ENCODE measurements at regions not wholly inside any gene's neighbourhood (a gene's known extent, or its start where the extent isn't known, plus 50 kb on each side); places are given as distances from the start of the nearest gene placed in this dataset.

DNA sequence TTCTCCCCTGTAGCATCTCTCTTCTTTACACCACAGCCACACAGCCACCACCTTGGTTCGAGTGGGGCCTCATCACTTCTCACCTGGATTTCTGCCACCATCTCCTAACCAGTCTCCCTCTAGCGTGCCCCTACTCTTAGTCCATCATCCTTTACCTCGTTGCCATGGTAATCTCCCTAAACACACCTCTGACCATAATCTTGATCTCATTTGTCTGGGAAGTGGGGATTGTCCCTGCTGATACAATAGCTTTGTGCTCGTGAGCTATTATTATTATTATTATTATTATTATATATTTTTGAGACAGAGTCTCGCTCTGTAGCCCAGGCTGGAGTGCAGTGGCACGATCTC is 76.5 kb upstream of the HSPA9 start:
- Histone ChIP-seq H3K27me3 (peaks cover 100% of the 10 kb centered on the region), H3K27ac (no peak overlapping the region), H3K9me3 (no peaks in the 10 kb centered on the region), H3K36me3 (no peaks in the 10 kb centered on the region), H3K4me3 (ENCODE audit: low read depth in 1 of 2, low read length in 1 of 2) (no peak overlapping the region), H3K4me1 (ENCODE audit: control insufficient read depth in 1 of 2, insufficient read depth in 1 of 2, low read depth in 1 of 2, low read length in 1 of 2) (peaks cover 5% of the 10 kb centered on the region in 2 experiments)
- TF ChIP-seq, protein P1, sequence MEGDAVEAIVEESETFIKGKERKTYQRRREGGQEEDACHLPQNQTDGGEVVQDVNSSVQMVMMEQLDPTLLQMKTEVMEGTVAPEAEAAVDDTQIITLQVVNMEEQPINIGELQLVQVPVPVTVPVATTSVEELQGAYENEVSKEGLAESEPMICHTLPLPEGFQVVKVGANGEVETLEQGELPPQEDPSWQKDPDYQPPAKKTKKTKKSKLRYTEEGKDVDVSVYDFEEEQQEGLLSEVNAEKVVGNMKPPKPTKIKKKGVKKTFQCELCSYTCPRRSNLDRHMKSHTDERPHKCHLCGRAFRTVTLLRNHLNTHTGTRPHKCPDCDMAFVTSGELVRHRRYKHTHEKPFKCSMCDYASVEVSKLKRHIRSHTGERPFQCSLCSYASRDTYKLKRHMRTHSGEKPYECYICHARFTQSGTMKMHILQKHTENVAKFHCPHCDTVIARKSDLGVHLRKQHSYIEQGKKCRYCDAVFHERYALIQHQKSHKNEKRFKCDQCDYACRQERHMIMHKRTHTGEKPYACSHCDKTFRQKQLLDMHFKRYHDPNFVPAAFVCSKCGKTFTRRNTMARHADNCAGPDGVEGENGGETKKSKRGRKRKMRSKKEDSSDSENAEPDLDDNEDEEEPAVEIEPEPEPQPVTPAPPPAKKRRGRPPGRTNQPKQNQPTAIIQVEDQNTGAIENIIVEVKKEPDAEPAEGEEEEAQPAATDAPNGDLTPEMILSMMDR (IDR thresholded peaks at IDR 0.05): no peak

DNA sequence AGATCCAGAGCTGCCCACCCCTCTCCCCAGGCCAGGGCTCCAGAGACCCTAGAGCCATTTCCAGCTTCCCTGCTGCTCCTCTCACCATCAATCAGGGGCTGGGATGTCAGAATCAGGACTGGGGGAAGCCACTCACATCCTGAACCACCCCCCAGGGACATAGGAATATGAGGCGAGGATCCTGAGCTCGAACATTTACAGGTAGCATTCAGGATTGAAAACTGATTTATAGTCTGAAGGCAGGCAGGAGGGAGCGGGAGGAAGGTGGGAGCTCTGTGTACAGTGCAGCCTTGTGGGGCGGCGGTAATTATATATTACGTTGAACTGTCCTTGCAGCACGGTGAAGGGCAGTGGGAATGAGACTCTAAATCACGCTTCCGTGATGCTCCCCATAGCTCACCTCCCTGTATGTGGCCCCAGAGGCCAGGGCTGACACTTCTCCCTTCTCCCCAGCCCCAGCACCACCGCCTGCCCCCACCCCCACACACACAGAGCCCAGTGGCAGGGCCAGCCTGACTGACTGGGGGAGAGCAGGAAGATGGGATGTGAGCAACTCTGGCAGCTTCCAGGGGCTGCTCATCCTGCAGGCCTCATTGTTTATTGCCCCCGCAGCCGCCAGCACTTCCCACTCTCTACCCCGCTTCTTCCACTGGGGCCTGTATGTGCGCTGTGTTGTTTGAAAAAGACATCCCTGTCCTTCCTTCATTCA is 76.0 kb upstream of the HSPA9 start:
- Histone ChIP-seq H3K4me1 (ENCODE audit: control insufficient read depth in 1 of 2, insufficient read depth in 1 of 2, low read depth in 1 of 2, low read length in 1 of 2) (peaks cover 5% of the 10 kb centered on the region in 2 experiments), H3K36me3 (no peaks in the 10 kb centered on the region), H3K4me3 (ENCODE audit: low read depth in 1 of 2, low read length in 1 of 2) (no peak overlapping the region), H3K27me3 (peaks cover 100% of the 10 kb centered on the region), H3K27ac (no peak overlapping the region), H3K9me3 (no peaks in the 10 kb centered on the region)
- TF ChIP-seq, protein P1 (IDR thresholded peaks at IDR 0.05): no peak

- H3K9me3 ChIP-seq: no peaks in the 10 kb centered on the region
- peaks cover 5% of the 10 kb centered on the region in 2 experiments for H3K4me1 ChIP-seq (ENCODE audit: control insufficient read depth in 1 of 2, insufficient read depth in 1 of 2, low read depth in 1 of 2, low read length in 1 of 2)
- peaks cover 97% of the 10 kb centered on the region for H3K27me3 ChIP-seq
- H3K36me3 ChIP-seq: no peaks in the 10 kb centered on the region
- no peak overlapping the region for H3K4me3 ChIP-seq (ENCODE audit: low read depth in 1 of 2, low read length in 1 of 2)
- H3K27ac ChIP-seq: no peak overlapping the region
- TF ChIP-seq, protein P1 (IDR thresholded peaks at IDR 0.05): no peak
Observed at GRCh38 chr5:138650196-138650595, 75.0 kb upstream of the HSPA9 start.

GRCh38 chr5:138649775-138650174 is 74.6 kb upstream of the HSPA9 start:
- no peak overlapping the region for H3K27ac ChIP-seq
- H3K36me3 ChIP-seq: no peaks in the 10 kb centered on the region
- no peak overlapping the region for H3K4me3 ChIP-seq (ENCODE audit: low read depth in 1 of 2, low read length in 1 of 2)
- H3K4me1 ChIP-seq (ENCODE audit: control insufficient read depth in 1 of 2, insufficient read depth in 1 of 2, low read depth in 1 of 2, low read length in 1 of 2): peaks cover 5% of the 10 kb centered on the region in 2 experiments
- peaks cover 93% of the 10 kb centered on the region for H3K27me3 ChIP-seq
- H3K9me3 ChIP-seq: no peaks in the 10 kb centered on the region
- TF ChIP-seq, protein P1 (IDR thresholded peaks at IDR 0.05): no peak

- Histone ChIP-seq H3K27ac (no peak overlapping the region), H3K4me3 (ENCODE audit: low read depth in 1 of 2, low read length in 1 of 2) (no peak overlapping the region), H3K4me1 (ENCODE audit: control insufficient read depth in 1 of 2, insufficient read depth in 1 of 2, low read depth in 1 of 2, low read length in 1 of 2) (peaks cover under 1% of the 10 kb centered on the region in 2 experiments), H3K36me3 (no peaks in the 10 kb centered on the region), H3K9me3 (no peaks in the 10 kb centered on the region), H3K27me3 (peaks cover 88% of the 10 kb centered on the region)
- TF ChIP-seq, protein P1 (IDR thresholded peaks at IDR 0.05): no peak
Observed at GRCh38 chr5:138649316-138649720, 74.1 kb upstream of the HSPA9 start.
